ENCODE measurements at regions not wholly inside any gene's neighbourhood (a gene's known extent, or its start where the extent isn't known, plus 50 kb on each side); places are given as distances from the start of the nearest gene placed in this dataset.
"Not testable (repeated sequence)": the region's sequence is repeated elsewhere in the genome, so short reads cannot be mapped to it uniquely, and the experiment has no call there.

GRCh38 chr3:5376761-5377160 is 189.3 kb downstream of the EDEM1 start:
- Histone ChIP-seq H3K4me3 (no peak overlapping the region), H3K27ac (no peak overlapping the region)
- no peak for DNase-seq (ENCODE audit: low spot score)
- TF ChIP-seq, protein P1, sequence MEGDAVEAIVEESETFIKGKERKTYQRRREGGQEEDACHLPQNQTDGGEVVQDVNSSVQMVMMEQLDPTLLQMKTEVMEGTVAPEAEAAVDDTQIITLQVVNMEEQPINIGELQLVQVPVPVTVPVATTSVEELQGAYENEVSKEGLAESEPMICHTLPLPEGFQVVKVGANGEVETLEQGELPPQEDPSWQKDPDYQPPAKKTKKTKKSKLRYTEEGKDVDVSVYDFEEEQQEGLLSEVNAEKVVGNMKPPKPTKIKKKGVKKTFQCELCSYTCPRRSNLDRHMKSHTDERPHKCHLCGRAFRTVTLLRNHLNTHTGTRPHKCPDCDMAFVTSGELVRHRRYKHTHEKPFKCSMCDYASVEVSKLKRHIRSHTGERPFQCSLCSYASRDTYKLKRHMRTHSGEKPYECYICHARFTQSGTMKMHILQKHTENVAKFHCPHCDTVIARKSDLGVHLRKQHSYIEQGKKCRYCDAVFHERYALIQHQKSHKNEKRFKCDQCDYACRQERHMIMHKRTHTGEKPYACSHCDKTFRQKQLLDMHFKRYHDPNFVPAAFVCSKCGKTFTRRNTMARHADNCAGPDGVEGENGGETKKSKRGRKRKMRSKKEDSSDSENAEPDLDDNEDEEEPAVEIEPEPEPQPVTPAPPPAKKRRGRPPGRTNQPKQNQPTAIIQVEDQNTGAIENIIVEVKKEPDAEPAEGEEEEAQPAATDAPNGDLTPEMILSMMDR (IDR thresholded peaks at IDR 0.05): no peak

- not testable (repeated sequence) for H3K27ac ChIP-seq; H3K4me3 ChIP-seq; DNase-seq (ENCODE audit: low spot score)
Measured at GRCh38 chr3:5379266-5379665, 191.8 kb downstream of the EDEM1 start.

- DNase-seq (ENCODE audit: low spot score); H3K4me3 ChIP-seq; H3K27ac ChIP-seq: not testable (repeated sequence)
Measured at GRCh38 chr3:5383486-5384263, 196.2 kb downstream of the EDEM1 start.

- no peak overlapping the region for H3K27ac ChIP-seq
- H3K4me3 ChIP-seq: no peak overlapping the region
- TF ChIP-seq, protein P1 (IDR thresholded peaks at IDR 0.05): no peak
- no peak for DNase-seq (ENCODE audit: low spot score)
Measured at GRCh38 chr3:5384557-5385236, 197.2 kb downstream of the EDEM1 start.

DNA sequence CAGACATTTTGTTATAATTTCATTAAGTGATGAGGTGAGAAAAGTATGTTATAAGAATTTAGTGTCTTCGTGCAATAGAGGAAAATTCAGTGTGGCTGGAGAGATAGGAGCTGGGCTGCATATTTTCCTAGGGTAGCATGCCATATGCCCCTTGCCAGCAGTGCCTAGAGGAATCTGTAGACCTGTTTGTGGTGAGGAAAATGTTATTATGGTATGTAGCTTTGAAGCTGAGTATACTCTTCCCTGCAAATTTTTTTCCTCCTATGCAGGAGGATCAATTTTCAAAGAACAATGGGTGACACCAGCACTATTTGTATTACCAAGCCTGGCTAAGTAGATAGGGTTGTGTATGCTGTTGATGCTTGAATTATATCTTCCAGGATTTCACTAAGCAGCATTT is 200.6 kb downstream of the EDEM1 start:
- H3K4me3 ChIP-seq: no peak overlapping the region
- H3K27ac ChIP-seq: no peak overlapping the region
- TF ChIP-seq, protein P1 (IDR thresholded peaks at IDR 0.05): no peak
- no peak for DNase-seq (ENCODE audit: low spot score)

GRCh38 chr3:5389057-5389456 is 201.6 kb downstream of the EDEM1 start:
- no peak for DNase-seq (ENCODE audit: low spot score)

DNA sequence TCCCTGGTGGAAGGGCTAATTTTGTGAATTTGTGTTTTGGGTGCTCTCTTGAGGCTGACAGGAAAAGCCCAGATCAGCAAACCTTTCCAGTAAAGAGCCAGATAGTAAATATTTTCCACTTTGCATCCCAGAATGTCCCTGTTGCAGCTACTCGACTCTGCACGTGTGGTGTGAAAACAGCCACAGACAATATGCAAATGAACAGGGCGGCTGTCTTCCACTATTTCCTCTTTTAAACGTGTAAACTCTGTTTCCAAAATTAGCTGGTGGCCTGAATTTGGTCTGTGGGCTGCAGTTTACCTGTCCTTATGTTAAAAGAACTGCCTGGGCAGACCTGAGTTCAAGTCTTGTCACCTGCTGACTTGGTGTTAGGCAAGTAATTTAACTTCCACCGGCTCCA is 202.7 kb downstream of the EDEM1 start:
- TF ChIP-seq, protein P1 (IDR thresholded peaks at IDR 0.05): no peak
- no peak overlapping the region for H3K4me3 ChIP-seq

More at GRCh38 chr3:5389057-5389456, 201.6 kb downstream of the EDEM1 start:
- Histone ChIP-seq H3K27ac (no peak overlapping the region), H3K4me3 (no peak overlapping the region)
- TF ChIP-seq, protein P1 (IDR thresholded peaks at IDR 0.05): no peak

More for the DNA sequence above, 202.7 kb downstream of the EDEM1 start:
- no peak for DNase-seq (ENCODE audit: low spot score)
- H3K27ac ChIP-seq: no peak overlapping the region

Data from coronary artery (tissue), 2 donors.